ENCODE measurements at regions not wholly inside any gene's neighbourhood (a gene's known extent, or its start where the extent isn't known, plus 50 kb on each side); places are given as distances from the start of the nearest gene placed in this dataset.

GRCh38 chr4:67250131-67250896 lies 295.0 kb downstream of the CENPC start:
- Mint-ChIP-seq H3K36me3 (ENCODE audit: low read depth) (no peaks in the 10 kb centered on the region), H3K27me3 (no peaks in the 10 kb centered on the region), H3K4me1 (no peaks in the 10 kb centered on the region), H3K27ac (no peak overlapping the region), H3K4me3 (no peak overlapping the region)
- no peak for DNase-seq
- no peaks in the 10 kb centered on the region for H3K9me3 ChIP-seq (ENCODE audit: control insufficient read depth, low read length, poor library complexity, severe bottlenecking)
- ATAC-seq: no peak

GRCh38 chr4:67236788-67237187 lies 308.5 kb downstream of the CENPC start:
- no peak overlapping the region for H3K4me3 Mint-ChIP-seq
- no peak for DNase-seq
- no peak overlapping the region for H3K27ac Mint-ChIP-seq
- no peaks in the 10 kb centered on the region for H3K27me3 Mint-ChIP-seq
- no peak for ATAC-seq
- H3K4me1 Mint-ChIP-seq: no peaks in the 10 kb centered on the region
- no peaks in the 10 kb centered on the region for H3K36me3 Mint-ChIP-seq (ENCODE audit: low read depth)
- no peaks in the 10 kb centered on the region for H3K9me3 ChIP-seq (ENCODE audit: control insufficient read depth, low read length, poor library complexity, severe bottlenecking)

GRCh38 chr4:67236318-67236717 lies 309.0 kb downstream of the CENPC start:
- Mint-ChIP-seq H3K27ac (no peak overlapping the region), H3K36me3 (ENCODE audit: low read depth) (no peaks in the 10 kb centered on the region), H3K27me3 (no peaks in the 10 kb centered on the region), H3K4me1 (no peaks in the 10 kb centered on the region), H3K4me3 (no peak overlapping the region)
- no peaks in the 10 kb centered on the region for H3K9me3 ChIP-seq (ENCODE audit: control insufficient read depth, low read length, poor library complexity, severe bottlenecking)
- DNase-seq (no peak), ATAC-seq (no peak)

GRCh38 chr4:67234296-67234695 lies 311.0 kb downstream of the CENPC start:
- H3K9me3 ChIP-seq (ENCODE audit: control insufficient read depth, low read length, poor library complexity, severe bottlenecking): no peaks in the 10 kb centered on the region
- Mint-ChIP-seq H3K27ac (no peak overlapping the region), H3K4me1 (no peaks in the 10 kb centered on the region), H3K36me3 (ENCODE audit: low read depth) (no peaks in the 10 kb centered on the region), H3K27me3 (no peaks in the 10 kb centered on the region), H3K4me3 (no peak overlapping the region)
- ATAC-seq (no peak), DNase-seq (no peak)

GRCh38 chr4:67229148-67229547 lies 316.2 kb downstream of the CENPC start:
- H3K9me3 ChIP-seq (ENCODE audit: control insufficient read depth, low read length, poor library complexity, severe bottlenecking): no peaks in the 10 kb centered on the region
- Mint-ChIP-seq H3K36me3 (ENCODE audit: low read depth) (no peaks in the 10 kb centered on the region), H3K4me1 (no peaks in the 10 kb centered on the region), H3K27ac (no peak overlapping the region), H3K4me3 (no peak overlapping the region), H3K27me3 (peaks cover 6% of the 10 kb centered on the region)
- ATAC-seq (no peak), DNase-seq (no peak)

GRCh38 chr4:67220861-67221260 lies 324.4 kb downstream of the CENPC start:
- Mint-ChIP-seq H3K4me1 (no peaks in the 10 kb centered on the region), H3K36me3 (ENCODE audit: low read depth) (no peaks in the 10 kb centered on the region), H3K27ac (no peak overlapping the region), H3K27me3 (no peaks in the 10 kb centered on the region), H3K4me3 (no peak overlapping the region)
- no peaks in the 10 kb centered on the region for H3K9me3 ChIP-seq (ENCODE audit: control insufficient read depth, low read length, poor library complexity, severe bottlenecking)
- DNase-seq: no peak
- no peak for ATAC-seq

- no peaks in the 10 kb centered on the region for H3K4me1 Mint-ChIP-seq
- DNase-seq: no peak
- H3K27me3 Mint-ChIP-seq: no peaks in the 10 kb centered on the region
- H3K27ac Mint-ChIP-seq: no peak overlapping the region
- no peaks in the 10 kb centered on the region for H3K9me3 ChIP-seq (ENCODE audit: control insufficient read depth, low read length, poor library complexity, severe bottlenecking)
- ATAC-seq: no peak
- H3K36me3 Mint-ChIP-seq (ENCODE audit: low read depth): no peaks in the 10 kb centered on the region
- H3K4me3 Mint-ChIP-seq: no peak overlapping the region
Observed at GRCh38 chr4:67218883-67219282, 326.4 kb downstream of the CENPC start.

- H3K4me3 Mint-ChIP-seq: no peak overlapping the region
Observed at GRCh38 chr4:67207941-67208441, 337.3 kb downstream of the CENPC start.

GRCh38 chr4:67204441-67204840 lies 340.9 kb downstream of the CENPC start:
- no peaks in the 10 kb centered on the region for H3K9me3 ChIP-seq (ENCODE audit: control insufficient read depth, low read length, poor library complexity, severe bottlenecking)
- no peak overlapping the region for H3K4me3 Mint-ChIP-seq
- no peak overlapping the region for H3K27ac Mint-ChIP-seq
- ATAC-seq: no peak
- no peak for DNase-seq
- H3K27me3 Mint-ChIP-seq: no peaks in the 10 kb centered on the region
- no peaks in the 10 kb centered on the region for H3K4me1 Mint-ChIP-seq
- no peaks in the 10 kb centered on the region for H3K36me3 Mint-ChIP-seq (ENCODE audit: low read depth)

More at GRCh38 chr4:67207941-67208441, 337.3 kb downstream of the CENPC start:
- no peaks in the 10 kb centered on the region for H3K27me3 Mint-ChIP-seq
- H3K36me3 Mint-ChIP-seq (ENCODE audit: low read depth): no peaks in the 10 kb centered on the region
- no peaks in the 10 kb centered on the region for H3K9me3 ChIP-seq (ENCODE audit: control insufficient read depth, low read length, poor library complexity, severe bottlenecking)
- H3K4me1 Mint-ChIP-seq: no peaks in the 10 kb centered on the region
- no peak overlapping the region for H3K27ac Mint-ChIP-seq
- ATAC-seq (no peak), DNase-seq (no peak)

- ATAC-seq: no peak
- H3K9me3 ChIP-seq (ENCODE audit: control insufficient read depth, low read length, poor library complexity, severe bottlenecking): no peaks in the 10 kb centered on the region
- no peak overlapping the region for H3K27ac Mint-ChIP-seq
- H3K27me3 Mint-ChIP-seq: no peaks in the 10 kb centered on the region
- H3K4me1 Mint-ChIP-seq: no peaks in the 10 kb centered on the region
- H3K4me3 Mint-ChIP-seq: no peak overlapping the region
- no peaks in the 10 kb centered on the region for H3K36me3 Mint-ChIP-seq (ENCODE audit: low read depth)
- no peak for DNase-seq
Observed at GRCh38 chr4:67201334-67201733, 344.0 kb downstream of the CENPC start.

GRCh38 chr4:67198727-67199126 lies 346.6 kb downstream of the CENPC start:
- no peak for ATAC-seq

GRCh38 chr4:67167849-67168248 lies 377.5 kb downstream of the CENPC start:
- Mint-ChIP-seq H3K36me3 (ENCODE audit: low read depth) (no peaks in the 10 kb centered on the region), H3K4me3 (no peak overlapping the region), H3K27ac (no peak overlapping the region), H3K4me1 (no peaks in the 10 kb centered on the region), H3K27me3 (no peaks in the 10 kb centered on the region)
- ATAC-seq: no peak
- no peak for DNase-seq
- no peaks in the 10 kb centered on the region for H3K9me3 ChIP-seq (ENCODE audit: control insufficient read depth, low read length, poor library complexity, severe bottlenecking)

More at GRCh38 chr4:67198727-67199126, 346.6 kb downstream of the CENPC start:
- DNase-seq: no peak
- H3K27ac Mint-ChIP-seq: no peak overlapping the region
- H3K4me3 Mint-ChIP-seq: no peak overlapping the region
- no peaks in the 10 kb centered on the region for H3K27me3 Mint-ChIP-seq
- H3K4me1 Mint-ChIP-seq: no peaks in the 10 kb centered on the region
- no peaks in the 10 kb centered on the region for H3K36me3 Mint-ChIP-seq (ENCODE audit: low read depth)
- no peaks in the 10 kb centered on the region for H3K9me3 ChIP-seq (ENCODE audit: control insufficient read depth, low read length, poor library complexity, severe bottlenecking)

- H3K4me1 Mint-ChIP-seq: no peaks in the 10 kb centered on the region
- H3K27ac Mint-ChIP-seq: no peak overlapping the region
- H3K36me3 Mint-ChIP-seq (ENCODE audit: low read depth): no peaks in the 10 kb centered on the region
- no peaks in the 10 kb centered on the region for H3K9me3 ChIP-seq (ENCODE audit: control insufficient read depth, low read length, poor library complexity, severe bottlenecking)
- H3K4me3 Mint-ChIP-seq: no peak overlapping the region
- H3K27me3 Mint-ChIP-seq: no peaks in the 10 kb centered on the region
- DNase-seq: no peak
- no peak for ATAC-seq
Observed at GRCh38 chr4:67162690-67163089, 382.6 kb downstream of the CENPC start.

GRCh38 chr4:67161311-67161710 lies 384.0 kb downstream of the CENPC start:
- ATAC-seq (no peak), DNase-seq (no peak)
- no peaks in the 10 kb centered on the region for H3K36me3 Mint-ChIP-seq (ENCODE audit: low read depth)
- no peak overlapping the region for H3K27ac Mint-ChIP-seq
- no peaks in the 10 kb centered on the region for H3K9me3 ChIP-seq (ENCODE audit: control insufficient read depth, low read length, poor library complexity, severe bottlenecking)
- no peaks in the 10 kb centered on the region for H3K27me3 Mint-ChIP-seq
- H3K4me3 Mint-ChIP-seq: no peak overlapping the region
- no peaks in the 10 kb centered on the region for H3K4me1 Mint-ChIP-seq
